Erythroblast (primary cell): ENCODE measurements at regions not wholly inside any gene's neighbourhood (a gene's known extent, or its start where the extent isn't known, plus 50 kb on each side); places are given as distances from the start of the nearest gene placed in this dataset.

ENCODE experiments used
- GATA1 ChIP-seq: IDR thresholded peaks from 2 replicates; pipeline ENCODE4 v1.6.1; 2011; ENCODE audit warnings: low read depth, mild to moderate bottlenecking, control low read depth, low read length, moderate library complexity
- POLR2A ChIP-seq: IDR thresholded peaks from 2 replicates; pipeline ENCODE4 v1.6.1; 2011; ENCODE audit warnings: mild to moderate bottlenecking, low read length

GRCh38 chr6:165956874-165957273, 210.8 kb downstream of the TBXT start:
- TF ChIP-seq POLR2A (no peak), GATA1 (no peak)
